ENCODE measurements at regions not wholly inside any gene's neighbourhood (a gene's known extent, or its start where the extent isn't known, plus 50 kb on each side); places are given as distances from the start of the nearest gene placed in this dataset.

- Histone ChIP-seq H3K4me1 (ENCODE audit: control insufficient read depth, insufficient read depth, low read length) (no peaks in the 10 kb centered on the region), H4K5ac (ENCODE audit: low read depth, low read length) (no peak overlapping the region), H3K79me1 (ENCODE audit: low read depth in 1 of 2, low read length in 2 of 2) (no peaks in the 10 kb centered on the region), H2BK5ac (ENCODE audit: low read depth, low read length, poor library complexity, severe bottlenecking) (no peak overlapping the region), H4K8ac (ENCODE audit: low read depth in 2 of 2, low read length in 2 of 2) (no peak overlapping the region), H4K20me1 (ENCODE audit: insufficient read depth, low read length) (no peaks in the 10 kb centered on the region), H3K23ac (ENCODE audit: low read depth, low read length) (no peak overlapping the region), H3K36me3 (ENCODE audit: control insufficient read depth, insufficient read depth, low read length) (no peaks in the 10 kb centered on the region), H3K4me2 (ENCODE audit: low read depth, low read length) (no peak overlapping the region), H3K4me3 (ENCODE audit: insufficient read depth, low read depth, low read length) (no peak overlapping the region), H3K9me1 (ENCODE audit: insufficient read depth, low read length) (no peaks in the 10 kb centered on the region), H2BK15ac (ENCODE audit: low read depth, low read length) (no peak overlapping the region), H2AK5ac (ENCODE audit: low read depth, low read length) (no peak overlapping the region), H3K4ac (ENCODE audit: low read depth, low read length) (no peak overlapping the region), H3K9ac (ENCODE audit: low read depth, low read length) (no peak overlapping the region), H3K18ac (ENCODE audit: low read depth, low read length) (no peak overlapping the region), H4K91ac (ENCODE audit: insufficient read depth, low read depth, low read length) (no peak overlapping the region), H2BK120ac (ENCODE audit: low read depth, low read length) (no peak overlapping the region), H3K14ac (replicated peaks; ENCODE audit: low read depth, low read length) (no peak overlapping the region), H2AFZ (replicated peaks; ENCODE audit: low read length, poor library complexity) (no peak overlapping the region), H3K27me3 (ENCODE audit: control insufficient read depth, insufficient read depth, low read length) (no peaks in the 10 kb centered on the region), H3K9me3 (ENCODE audit: control insufficient read depth, insufficient read depth, low read length) (peaks cover 4% of the 10 kb centered on the region), H2BK20ac (ENCODE audit: low read depth, low read length) (no peak overlapping the region), H3K56ac (ENCODE audit: extremely low read depth, insufficient read depth, low read length) (no peak overlapping the region), H2AK9ac (replicated peaks; ENCODE audit: low read depth, low read length, poor library complexity) (no peak overlapping the region), H3K27ac (ENCODE audit: insufficient read depth, low read length) (no peak overlapping the region)
- CTCF ChIA-PET, result no interaction called here
- BruUV-seq (replicated peaks), result no TSS peak
- in situ Hi-C loops (cut with MboI; ENCODE audit: low sequenced_read_pairs), result no loop called here
- POLR2A ChIA-PET (ENCODE audit: unreplicated experiment), result no interaction called here
- dilution Hi-C loops (cut with HindIII; ENCODE audit: low sequenced_read_pairs, unreplicated experiment), result no loop called here
- ATAC-seq (ENCODE audit: low read depth) (no peak), DNase-seq (no peak)
- TF ChIP-seq RCOR1 (IDR thresholded peaks at IDR 0.05; ENCODE audit: insufficient replicate concordance, low read length), result no peak
- TF ChIP-seq MAZ (IDR thresholded peaks at IDR 0.05; ENCODE audit: borderline replicate concordance, low read depth, low read length), result no peak
- no peak for TF ChIP-seq NFE2L2 (IDR thresholded peaks at IDR 0.05; ENCODE audit: low read depth, low read length)
- TF ChIP-seq ELK1 (IDR thresholded peaks at IDR 0.05; ENCODE audit: borderline replicate concordance, low read depth, low read length), result no peak
- no peak for TF ChIP-seq BHLHE40 (IDR thresholded peaks at IDR 0.05; ENCODE audit: low read depth, low read length)
- no peak for TF ChIP-seq POLR2A (IDR thresholded peaks at IDR 0.05; ENCODE audit: low read depth, low read length)
- no peak for TF ChIP-seq CTCF (conservative IDR thresholded peaks at IDR 0.05; ENCODE audit: low read depth, low read length)
- no peak for TF ChIP-seq FOS (IDR thresholded peaks at IDR 0.05; ENCODE audit: low read depth, low read length)
- no peak for TF ChIP-seq MAFK (IDR thresholded peaks at IDR 0.05; ENCODE audit: low read depth, low read length)
- TF ChIP-seq USF2 (IDR thresholded peaks at IDR 0.05; ENCODE audit: low read depth, low read length), result no peak
- no peak for TF ChIP-seq SMC3 (IDR thresholded peaks at IDR 0.05; ENCODE audit: low read depth, low read length)
- TF ChIP-seq CHD1 (IDR thresholded peaks at IDR 0.05; ENCODE audit: low read depth, low read length), result no peak
- TF ChIP-seq RFX5 (IDR thresholded peaks at IDR 0.05; ENCODE audit: low read depth, low read length), result no peak
- TF ChIP-seq RAD21 (IDR thresholded peaks at IDR 0.05; ENCODE audit: low read length), result no peak
- TF ChIP-seq CEBPB (IDR thresholded peaks at IDR 0.05; ENCODE audit: low read depth, low read length), result no peak
- intact Hi-C loops (cut with micrococcal nuclease), result no loop called here
- 0% methylated on average over 1 of the region's 2 CpGs; no CpG with 5 or more reads in 1 of the 2 experiments for WGBS, 2 experiments (ENCODE audit: extremely low coverage in 2 of 2, insufficient read length in 1 of 2)
Observed at GRCh38 chr13:22698467-22698866, 482.3 kb upstream of the SGCG start.
